Stimulated activated naive CD8-positive, alpha-beta T cell treated with anti-CD3 and anti-CD28 coated beads, Interleukin-15, Interleukin-2, amounts not matched to agents 100 ng/mL and 50 ng/mL, for 24 hours (primary cell): ENCODE measurements at regions not wholly inside any gene's neighbourhood (a gene's known extent, or its start where the extent isn't known, plus 50 kb on each side); places are given as distances from the start of the nearest gene placed in this dataset.

ENCODE experiments used
- H3K27ac Mint-ChIP-seq: one replicate; pipeline ENCODE4 v1.8.0; 2021; ENCODE audit warnings: mild to moderate bottlenecking, mixed read lengths
- H3K27me3 Mint-ChIP-seq: one replicate; pipeline ENCODE4 v1.8.0; 2021; ENCODE audit warnings: mixed read lengths
- H3K36me3 Mint-ChIP-seq: one replicate; pipeline ENCODE4 v1.8.0; 2021; ENCODE audit warnings: low read depth, mixed read lengths
- H3K4me1 Mint-ChIP-seq: one replicate; pipeline ENCODE4 v1.8.0; 2021; ENCODE audit warnings: low read depth, mixed read lengths
- H3K4me3 Mint-ChIP-seq: one replicate; pipeline ENCODE4 v1.8.0; 2021; ENCODE audit warnings: mild to moderate bottlenecking, mixed read lengths
- H3K9me3 Mint-ChIP-seq: one replicate; pipeline ENCODE4 v1.8.0; 2021; ENCODE audit warnings: mixed read lengths

GRCh38 chr10:28207799-28208198 lies 95.1 kb downstream of the MPP7 start:
- Mint-ChIP-seq H3K4me1 (no peaks in the 10 kb centered on the region), H3K36me3 (peaks cover 23% of the 10 kb centered on the region), H3K9me3 (peaks cover 8% of the 10 kb centered on the region), H3K27ac (no peak overlapping the region), H3K4me3 (no peak overlapping the region), H3K27me3 (no peaks in the 10 kb centered on the region)

DNA sequence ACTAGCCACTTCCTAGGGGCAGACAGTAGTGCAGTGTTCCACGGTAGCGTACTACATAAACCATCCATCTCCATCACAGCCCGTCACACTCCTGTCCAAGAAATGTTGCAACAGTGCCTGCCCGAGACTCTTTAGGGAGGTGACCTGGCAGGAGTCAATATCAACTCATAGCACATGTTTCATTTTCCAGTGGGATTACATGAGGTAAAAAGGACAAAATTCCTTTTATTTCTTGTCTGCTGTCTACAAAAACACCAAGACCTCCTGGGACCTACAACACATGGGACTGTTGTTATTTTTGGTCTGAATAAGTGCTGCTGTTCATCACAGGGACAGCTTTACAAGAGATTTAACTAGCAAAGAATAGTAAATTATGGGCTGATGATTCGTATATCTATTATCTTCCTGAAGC lies 99.9 kb downstream of the MPP7 start:
- Mint-ChIP-seq H3K4me1 (no peaks in the 10 kb centered on the region), H3K9me3 (peaks cover 4% of the 10 kb centered on the region), H3K27me3 (no peaks in the 10 kb centered on the region), H3K36me3 (peaks cover 24% of the 10 kb centered on the region), H3K27ac (no peak overlapping the region), H3K4me3 (no peak overlapping the region)

DNA sequence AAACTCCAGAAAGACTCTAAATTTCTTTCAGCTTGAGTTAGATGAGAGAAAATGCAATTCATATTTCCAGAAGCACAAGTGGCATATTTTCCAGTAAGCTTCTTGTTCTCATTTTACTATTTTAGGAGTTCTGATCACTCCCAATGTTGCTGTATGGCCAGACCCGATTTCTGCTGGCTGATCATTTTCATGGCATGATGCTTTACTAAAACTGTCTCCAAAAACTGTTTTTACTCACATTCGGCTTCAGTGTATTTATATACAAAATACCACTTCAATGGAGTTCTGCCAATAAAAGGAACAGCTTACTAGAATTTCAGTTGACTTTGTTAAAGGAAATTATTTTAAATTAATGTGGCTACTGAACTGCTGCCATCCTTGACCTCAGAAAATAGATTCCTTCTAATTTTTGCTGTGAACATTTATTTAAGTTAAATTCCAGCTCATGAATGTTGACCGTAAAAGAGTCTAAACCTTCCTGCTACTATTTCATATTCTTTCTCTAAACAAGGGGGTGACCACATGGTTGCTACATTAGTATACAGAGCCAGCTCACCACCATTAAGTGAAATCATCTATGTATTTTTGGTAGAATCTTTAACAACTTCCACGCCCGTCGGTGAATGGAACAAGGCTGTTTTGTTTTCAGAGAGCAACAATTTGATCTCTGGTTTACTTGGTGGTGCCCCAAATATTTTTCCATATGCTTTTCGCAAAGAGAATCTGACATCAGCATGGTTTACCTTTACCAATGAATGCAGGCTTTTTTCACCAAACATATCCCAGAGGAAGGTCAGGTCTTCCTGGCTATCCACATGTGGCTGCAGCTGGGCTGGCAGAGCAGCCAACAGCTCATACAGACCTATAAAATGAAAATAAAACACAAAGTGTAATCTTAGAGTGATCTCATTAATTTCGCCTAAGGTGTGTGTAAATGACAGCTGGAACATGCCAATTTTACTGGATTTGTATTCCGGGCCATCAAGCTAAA lies 101.2 kb downstream of the MPP7 start:
- Mint-ChIP-seq H3K27ac (no peak overlapping the region), H3K27me3 (no peaks in the 10 kb centered on the region), H3K4me3 (no peak overlapping the region), H3K36me3 (peaks cover 26% of the 10 kb centered on the region), H3K4me1 (no peaks in the 10 kb centered on the region), H3K9me3 (peaks cover 4% of the 10 kb centered on the region)

DNA sequence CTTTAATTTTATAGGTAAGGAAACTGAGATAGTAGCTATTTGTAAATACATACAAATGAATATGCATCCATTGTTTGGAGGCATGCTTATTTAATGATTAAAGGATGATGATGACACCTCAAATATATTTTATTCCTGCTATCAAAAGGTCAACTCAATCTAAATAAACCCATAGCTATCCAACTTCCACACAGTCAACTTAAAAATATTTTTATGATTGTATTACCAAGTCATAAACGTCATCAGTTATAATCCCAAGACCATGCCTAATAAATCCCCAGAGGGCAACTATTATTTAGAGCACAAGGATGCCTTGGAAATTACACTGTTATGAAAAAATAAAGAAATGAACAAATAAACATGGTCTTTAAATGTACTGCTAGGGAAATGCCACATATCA lies 102.1 kb downstream of the MPP7 start:
- no peaks in the 10 kb centered on the region for H3K4me1 Mint-ChIP-seq
- no peak overlapping the region for H3K4me3 Mint-ChIP-seq
- H3K9me3 Mint-ChIP-seq = peaks cover under 1% of the 10 kb centered on the region
- no peak overlapping the region for H3K27ac Mint-ChIP-seq
- peaks cover 30% of the 10 kb centered on the region for H3K36me3 Mint-ChIP-seq
- no peaks in the 10 kb centered on the region for H3K27me3 Mint-ChIP-seq

DNA sequence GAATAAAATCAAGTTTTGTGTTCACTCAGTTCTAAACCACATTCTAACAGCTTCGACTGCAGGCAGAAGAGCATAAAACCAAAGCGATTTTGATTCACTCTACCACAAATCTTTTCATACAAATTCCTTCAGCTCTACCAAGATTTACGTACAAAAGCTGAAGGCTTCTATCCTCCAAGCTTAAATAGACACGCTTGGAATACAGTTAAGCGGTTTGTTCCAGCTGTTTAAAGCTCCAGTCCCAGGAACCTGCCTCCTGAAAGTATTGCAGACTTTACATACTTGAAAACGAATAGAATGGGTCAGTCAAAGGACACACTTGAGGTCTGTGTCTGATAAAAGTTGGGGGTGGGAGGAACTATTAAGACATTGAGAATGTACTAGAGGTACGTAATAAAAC lies 102.9 kb downstream of the MPP7 start:
- Mint-ChIP-seq H3K9me3 (no peaks in the 10 kb centered on the region), H3K36me3 (peaks cover 30% of the 10 kb centered on the region), H3K27me3 (no peaks in the 10 kb centered on the region), H3K4me1 (no peaks in the 10 kb centered on the region), H3K4me3 (no peak overlapping the region), H3K27ac (no peak overlapping the region)

DNA sequence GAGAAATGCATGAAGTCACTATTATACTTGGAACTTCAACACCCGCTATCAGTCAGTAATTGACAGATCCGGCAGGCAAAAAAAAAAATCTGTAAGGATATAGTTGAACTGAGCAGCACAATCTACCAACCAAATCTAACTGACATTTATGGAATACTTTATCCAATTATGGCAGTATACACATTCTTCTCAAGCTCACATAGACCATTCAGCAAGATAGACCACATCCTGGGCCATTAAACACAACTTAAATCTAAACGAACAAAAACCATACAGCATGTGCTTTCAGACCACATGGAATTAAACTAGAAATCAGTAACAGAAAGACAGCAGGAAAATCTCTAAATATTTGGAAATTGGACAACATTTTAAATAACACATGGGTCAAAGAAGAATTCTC lies 112.7 kb downstream of the MPP7 start:
- H3K4me1 Mint-ChIP-seq = peaks cover 20% of the 10 kb centered on the region
- no peaks in the 10 kb centered on the region for H3K9me3 Mint-ChIP-seq
- H3K4me3 Mint-ChIP-seq = no peak overlapping the region
- peaks cover 3% of the 10 kb centered on the region for H3K36me3 Mint-ChIP-seq
- no peak overlapping the region for H3K27ac Mint-ChIP-seq
- no peaks in the 10 kb centered on the region for H3K27me3 Mint-ChIP-seq

GRCh38 chr10:28188526-28188925 lies 114.3 kb downstream of the MPP7 start:
- H3K27me3 Mint-ChIP-seq = no peaks in the 10 kb centered on the region
- no peak overlapping the region for H3K27ac Mint-ChIP-seq
- H3K4me3 Mint-ChIP-seq = no peak overlapping the region
- no peaks in the 10 kb centered on the region for H3K9me3 Mint-ChIP-seq
- peaks cover 20% of the 10 kb centered on the region for H3K4me1 Mint-ChIP-seq
- H3K36me3 Mint-ChIP-seq = no peaks in the 10 kb centered on the region

DNA sequence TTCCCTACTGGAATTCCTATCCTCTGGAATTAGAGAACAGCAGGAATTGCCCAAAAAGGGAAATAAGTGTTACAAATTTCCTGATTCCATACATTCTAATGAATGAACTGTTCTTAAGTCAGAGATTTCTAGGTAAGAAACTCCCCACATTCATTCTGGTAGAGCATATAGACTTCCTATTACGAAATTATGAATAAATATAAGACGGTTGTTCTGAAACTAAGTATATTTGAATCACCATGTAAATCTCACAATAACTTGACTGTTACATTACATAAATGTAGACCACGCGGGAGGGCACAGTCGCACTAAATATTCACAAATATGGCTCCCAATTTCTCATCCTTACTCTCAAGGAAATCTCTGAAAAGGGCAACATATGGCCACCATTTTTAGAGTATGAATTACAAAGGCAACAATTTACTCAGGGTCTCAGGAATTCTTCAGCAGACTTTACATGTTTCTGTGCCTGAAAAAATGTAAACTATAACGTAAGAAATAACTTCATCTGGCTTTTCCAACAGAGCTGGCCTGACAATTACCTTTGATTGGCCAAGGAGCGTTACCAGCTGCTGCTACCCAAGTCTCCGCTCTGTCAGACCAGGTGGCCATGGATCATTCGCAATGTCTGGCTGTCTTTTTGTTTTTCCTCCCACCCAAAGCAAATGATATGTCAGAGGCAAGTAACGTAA lies 115.8 kb downstream of the MPP7 start:
- Mint-ChIP-seq H3K27ac (no peak overlapping the region), H3K27me3 (no peaks in the 10 kb centered on the region), H3K4me3 (no peak overlapping the region), H3K4me1 (peaks cover 16% of the 10 kb centered on the region), H3K36me3 (no peaks in the 10 kb centered on the region), H3K9me3 (no peaks in the 10 kb centered on the region)

DNA sequence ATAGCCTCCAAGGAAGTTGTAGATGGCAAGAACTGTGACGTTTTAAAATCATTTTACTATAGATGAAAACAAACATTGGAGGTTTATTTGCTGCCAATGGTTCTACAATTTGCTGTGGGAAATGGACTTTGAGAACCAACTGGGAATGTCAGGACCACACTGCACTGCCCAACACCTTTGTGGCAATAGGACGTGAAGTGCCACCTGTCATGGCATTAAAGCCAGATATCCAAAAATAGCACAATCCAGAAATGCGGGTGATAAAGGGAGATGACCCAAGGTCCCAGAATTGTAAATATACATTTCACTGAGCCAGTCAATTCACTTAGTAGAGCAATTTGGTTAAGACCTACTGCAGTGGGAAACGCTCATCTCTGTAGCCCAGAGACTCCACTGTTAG lies 116.4 kb downstream of the MPP7 start:
- peaks cover 16% of the 10 kb centered on the region for H3K4me1 Mint-ChIP-seq

DNA sequence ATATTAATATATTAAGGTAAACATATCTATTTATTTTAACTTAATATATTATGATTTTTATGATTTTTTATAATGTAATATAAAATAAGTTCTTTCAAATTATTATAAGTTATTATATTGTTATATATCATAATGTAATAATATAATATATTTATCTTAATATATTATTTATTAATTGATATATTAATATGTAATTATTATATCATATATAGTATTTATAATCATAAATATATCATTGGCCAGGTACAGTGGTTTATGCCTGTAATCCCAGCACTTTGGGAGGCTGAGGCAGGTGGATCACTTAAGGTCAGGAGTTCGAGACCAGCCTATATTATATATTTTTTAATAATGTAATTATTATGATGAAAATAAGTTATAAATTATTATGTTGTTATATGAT lies 118.1 kb downstream of the MPP7 start:
- H3K36me3 Mint-ChIP-seq = no peaks in the 10 kb centered on the region
- H3K9me3 Mint-ChIP-seq = no peaks in the 10 kb centered on the region
- no peak overlapping the region for H3K4me3 Mint-ChIP-seq
- H3K4me1 Mint-ChIP-seq = peaks cover 7% of the 10 kb centered on the region
- H3K27me3 Mint-ChIP-seq = no peaks in the 10 kb centered on the region
- H3K27ac Mint-ChIP-seq = no peak overlapping the region

More for the DNA sequence above, 116.4 kb downstream of the MPP7 start:
- Mint-ChIP-seq H3K4me3 (no peak overlapping the region), H3K36me3 (no peaks in the 10 kb centered on the region), H3K27me3 (no peaks in the 10 kb centered on the region), H3K9me3 (no peaks in the 10 kb centered on the region), H3K27ac (no peak overlapping the region)

DNA sequence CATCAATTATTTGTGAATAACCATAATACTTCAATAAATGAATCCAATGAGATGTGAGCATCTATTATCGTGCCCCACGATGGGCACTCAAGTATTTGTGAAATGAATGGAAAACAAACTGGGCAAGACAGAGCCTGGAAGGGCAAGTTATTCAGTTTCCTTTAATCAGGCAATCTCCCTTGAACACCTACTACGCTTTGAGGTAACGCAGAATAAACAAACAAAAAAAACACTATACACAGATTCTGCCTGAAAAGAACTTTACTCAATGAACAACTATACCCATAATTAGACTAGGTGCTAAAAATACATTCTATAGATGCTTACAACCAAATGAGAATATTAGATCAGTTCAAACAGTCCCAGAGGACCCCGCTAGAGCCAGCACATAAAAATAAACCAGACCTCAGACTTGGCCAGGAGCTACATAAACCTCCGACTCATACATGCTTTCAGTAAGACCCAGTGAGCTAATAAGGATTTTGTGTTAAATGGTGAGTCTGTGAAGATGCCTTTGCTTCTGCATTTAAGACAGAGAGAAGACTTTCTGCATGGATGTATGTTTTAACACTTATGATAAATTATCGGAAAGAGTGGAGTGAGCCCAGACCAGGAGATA lies 121.3 kb downstream of the MPP7 start:
- Mint-ChIP-seq H3K27ac (no peak overlapping the region), H3K4me1 (peaks cover 27% of the 10 kb centered on the region)

DNA sequence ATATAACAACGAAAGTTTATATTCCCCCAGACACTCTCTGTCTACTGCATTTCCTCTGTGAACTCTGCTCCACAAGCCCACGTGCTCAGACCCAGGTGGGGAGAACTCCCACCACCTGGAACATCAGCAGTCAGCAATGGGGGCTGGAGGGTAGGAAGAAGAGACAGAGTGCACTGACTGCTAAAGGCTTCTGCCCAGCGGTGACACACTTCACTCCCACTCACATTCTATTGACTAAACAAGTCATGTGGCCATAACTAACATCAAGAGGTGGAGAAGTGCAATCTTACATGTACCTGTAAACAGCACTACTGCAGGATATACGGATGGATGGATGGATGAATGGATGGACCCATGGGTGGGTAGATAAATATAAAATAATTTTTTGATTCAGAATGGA lies 122.2 kb downstream of the MPP7 start:
- H3K36me3 Mint-ChIP-seq = no peaks in the 10 kb centered on the region
- H3K9me3 Mint-ChIP-seq = no peaks in the 10 kb centered on the region
- H3K27ac Mint-ChIP-seq = no peak overlapping the region
- H3K4me3 Mint-ChIP-seq = no peak overlapping the region
- no peaks in the 10 kb centered on the region for H3K27me3 Mint-ChIP-seq
- peaks cover 32% of the 10 kb centered on the region for H3K4me1 Mint-ChIP-seq

More for the DNA sequence above, 121.3 kb downstream of the MPP7 start:
- H3K9me3 Mint-ChIP-seq = no peaks in the 10 kb centered on the region
- no peaks in the 10 kb centered on the region for H3K27me3 Mint-ChIP-seq
- H3K4me3 Mint-ChIP-seq = no peak overlapping the region
- no peaks in the 10 kb centered on the region for H3K36me3 Mint-ChIP-seq

DNA sequence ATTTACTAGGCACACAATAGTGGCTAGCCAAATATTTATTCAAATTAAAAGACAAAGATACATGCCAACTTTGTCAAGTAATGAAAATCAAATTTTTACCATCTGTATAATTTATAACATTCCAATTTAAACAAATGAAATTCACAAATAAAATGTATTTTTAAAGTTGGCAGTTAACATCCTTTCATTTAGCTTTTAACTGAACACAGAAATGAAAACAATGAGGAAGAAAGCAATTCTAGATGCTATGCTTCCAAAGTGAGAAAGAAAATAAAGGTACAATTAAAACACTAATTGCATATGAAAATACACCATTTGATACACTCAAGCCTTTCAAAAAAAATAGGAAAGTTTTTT lies 123.1 kb downstream of the MPP7 start:
- H3K27me3 Mint-ChIP-seq = no peaks in the 10 kb centered on the region
- no peaks in the 10 kb centered on the region for H3K36me3 Mint-ChIP-seq
- no peak overlapping the region for H3K4me3 Mint-ChIP-seq
- no peaks in the 10 kb centered on the region for H3K9me3 Mint-ChIP-seq
- H3K27ac Mint-ChIP-seq = no peak overlapping the region
- H3K4me1 Mint-ChIP-seq = peaks cover 32% of the 10 kb centered on the region

- no peaks in the 10 kb centered on the region for H3K27me3 Mint-ChIP-seq
- H3K9me3 Mint-ChIP-seq = no peaks in the 10 kb centered on the region
- peaks cover 32% of the 10 kb centered on the region for H3K4me1 Mint-ChIP-seq
- peak overlapping the region; percentile 84 for H3K4me3 Mint-ChIP-seq
- peak overlapping the region; percentile 90 for H3K27ac Mint-ChIP-seq
- no peaks in the 10 kb centered on the region for H3K36me3 Mint-ChIP-seq
Observed at GRCh38 chr10:28179006-28179742, 123.7 kb downstream of the MPP7 start.
